Suppressor macrophage treated with lipopolysaccharide for 1 hour (primary cell): ENCODE measurements at regions not wholly inside any gene's neighbourhood (a gene's known extent, or its start where the extent isn't known, plus 50 kb on each side); places are given as distances from the start of the nearest gene placed in this dataset.
"Not testable (repeated sequence)": the region's sequence is repeated elsewhere in the genome, so short reads cannot be mapped to it uniquely, and the experiment has no call there.

Experiments
- DNase-seq, 3 donors: peaks; one replicate each; pipeline ENCODE4 v3.0.0-alpha.2; 2020 to 2022

GRCh38 chr12:59079002-59079401 is 158.7 kb upstream of the LRIG3 start:
- peak; percentile 41 to 62 (median 52) for DNase-seq

- no peak for DNase-seq
Measured at GRCh38 chr12:59077575-59078426, 157.5 kb upstream of the LRIG3 start.

GRCh38 chr12:59077153-59077552 is 156.8 kb upstream of the LRIG3 start:
- DNase-seq = no peak

- DNase-seq = no peak
Measured at GRCh38 chr12:59076622-59077021, 156.3 kb upstream of the LRIG3 start.

- no peak for DNase-seq
Measured at GRCh38 chr12:59075968-59076490, 155.7 kb upstream of the LRIG3 start.

GRCh38 chr12:59075141-59075540 is 154.8 kb upstream of the LRIG3 start:
- DNase-seq = no peak

- DNase-seq = no peak
Measured at GRCh38 chr12:59070322-59070933, 150.1 kb upstream of the LRIG3 start.

- DNase-seq = no peak
Measured at GRCh38 chr12:59069516-59069915, 149.2 kb upstream of the LRIG3 start.

- no peak for DNase-seq
Measured at GRCh38 chr12:59068436-59068835, 148.1 kb upstream of the LRIG3 start.

GRCh38 chr12:59067083-59067482 is 146.8 kb upstream of the LRIG3 start:
- no peak for DNase-seq

- DNase-seq = no peak
Measured at GRCh38 chr12:59066445-59066844, 146.1 kb upstream of the LRIG3 start.

- DNase-seq = no peak
Measured at GRCh38 chr12:59059088-59059935, 139.0 kb upstream of the LRIG3 start.

- DNase-seq = no peak
Measured at GRCh38 chr12:59056966-59057365, 136.7 kb upstream of the LRIG3 start.

- no peak for DNase-seq
Measured at GRCh38 chr12:59055204-59055860, 135.0 kb upstream of the LRIG3 start.

- DNase-seq = not testable (repeated sequence)
Measured at GRCh38 chr12:59053266-59053899, 133.1 kb upstream of the LRIG3 start.

- no peak for DNase-seq
Measured at GRCh38 chr12:59046763-59047534, 126.6 kb upstream of the LRIG3 start.

GRCh38 chr12:59044791-59045190 is 124.5 kb upstream of the LRIG3 start:
- DNase-seq = no peak

- DNase-seq = peak in 2 of 3 donors; percentile 9 to 21
Measured at GRCh38 chr12:59041241-59042121, 121.2 kb upstream of the LRIG3 start.

GRCh38 chr12:59040656-59041055 is 120.4 kb upstream of the LRIG3 start:
- DNase-seq = no peak

- DNase-seq = no peak
Measured at GRCh38 chr12:59040043-59040442, 119.7 kb upstream of the LRIG3 start.
